DND-41 (cell line): ENCODE measurements at regions not wholly inside any gene's neighbourhood (a gene's known extent, or its start where the extent isn't known, plus 50 kb on each side); places are given as distances from the start of the nearest gene placed in this dataset.

Experiments used
- CTCF ChIP-seq: IDR thresholded peaks from 2 replicates; pipeline ENCODE4 v1.5.1; 2012; ENCODE audit warnings: borderline replicate concordance, low read length, moderate library complexity, mild to moderate bottlenecking; ENCODE audit not compliant: poor library complexity, severe bottlenecking; ENCODE audit errors: extremely low read depth
- EZH2 ChIP-seq: IDR thresholded peaks from 3 replicates; pipeline ENCODE4 v1.6.1; 2012; ENCODE audit warnings: borderline replicate concordance, low read depth, mild to moderate bottlenecking, moderate library complexity, low read length, inconsistent platforms; ENCODE audit not compliant: severe bottlenecking

GRCh38 chr7:81628951-81629350 is 140.9 kb downstream of the HGF start:
- no peak for TF ChIP-seq EZH2
- TF ChIP-seq CTCF = no peak
